GM18499 (cell line): ENCODE measurements at regions not wholly inside any gene's neighbourhood (a gene's known extent, or its start where the extent isn't known, plus 50 kb on each side); places are given as distances from the start of the nearest gene placed in this dataset.

Source experiments
- ATAC-seq: cut with Tn5 transposase; IDR thresholded peaks from one replicate; pipeline ENCODE4 v1.9.1; 2021; ENCODE audit warnings: moderate number of reproducible peaks; ENCODE audit not compliant: insufficient read depth, unreplicated experiment

DNA sequence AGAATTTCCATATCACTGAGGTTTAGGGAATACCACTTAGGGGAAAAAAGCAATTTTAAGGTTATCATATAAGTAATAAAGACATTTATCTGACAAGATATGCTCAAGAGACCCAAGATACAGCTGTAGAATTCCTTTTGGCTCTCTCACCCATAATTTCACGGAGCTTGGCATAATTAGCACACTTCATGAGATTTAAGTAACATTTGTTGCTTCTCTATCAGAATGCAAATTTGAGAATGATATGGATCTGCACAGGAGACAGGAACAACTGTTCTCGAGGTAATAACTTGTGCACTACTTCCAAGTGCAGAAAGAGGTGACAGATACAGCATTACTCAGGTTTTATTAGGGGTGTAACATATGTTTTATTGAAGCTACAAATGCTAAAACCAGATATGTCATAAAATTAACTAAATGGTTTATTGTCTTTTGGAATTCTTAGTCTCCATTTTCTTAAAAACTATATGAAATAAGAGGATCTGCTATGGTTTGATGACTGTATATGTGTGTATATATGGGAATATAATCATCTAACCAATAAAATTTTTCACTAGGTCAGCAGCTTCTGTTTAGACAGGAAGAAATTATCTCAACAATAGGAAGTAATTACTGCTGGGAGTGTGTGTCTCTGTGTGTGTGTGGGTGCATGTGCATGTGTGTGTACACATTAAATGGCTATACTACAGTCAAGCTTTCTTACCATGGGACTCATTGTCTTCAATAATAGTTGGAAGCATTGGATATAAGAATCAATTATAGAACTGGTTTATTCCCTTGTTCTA lies 401.3 kb downstream of the PCDH17 start:
- ATAC-seq: no peak

DNA sequence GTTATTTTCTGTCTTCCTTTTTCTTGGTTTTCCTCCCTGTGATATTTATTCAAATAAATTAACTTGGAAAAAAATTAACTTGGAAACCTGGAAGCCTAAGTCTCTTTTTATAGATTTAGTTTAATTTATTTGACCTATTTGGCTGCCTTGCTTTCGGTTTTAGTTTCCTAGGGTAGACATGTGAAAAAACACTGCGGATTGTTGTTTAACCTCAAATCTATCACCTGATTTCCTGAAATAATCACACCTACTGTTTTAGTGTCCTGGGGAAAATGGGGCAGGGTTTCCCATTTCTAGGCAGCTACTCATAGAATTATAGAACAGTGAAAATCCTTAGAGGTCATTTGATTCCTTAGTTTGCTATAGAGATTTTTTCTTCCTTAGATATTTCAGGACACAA lies 412.4 kb downstream of the PCDH17 start:
- no peak for ATAC-seq

DNA sequence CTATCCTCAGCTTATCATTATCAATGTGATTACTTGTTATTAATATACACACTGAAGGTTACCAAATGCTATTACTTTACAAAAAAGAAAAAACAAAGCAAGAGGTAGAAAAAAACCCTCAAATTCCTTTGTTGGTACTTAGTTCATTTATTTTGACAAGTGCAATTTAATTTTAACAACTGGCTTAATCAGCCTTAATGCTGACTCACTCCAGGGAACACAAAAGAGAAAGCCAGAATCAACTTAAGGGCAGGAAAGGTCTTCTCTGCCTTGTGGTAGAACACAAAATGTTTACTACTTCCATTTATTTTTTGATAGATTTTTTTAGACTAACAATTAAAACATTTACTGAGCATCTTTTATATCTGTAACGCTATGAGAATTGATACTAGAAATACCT lies 417.1 kb downstream of the PCDH17 start:
- ATAC-seq: no peak

DNA sequence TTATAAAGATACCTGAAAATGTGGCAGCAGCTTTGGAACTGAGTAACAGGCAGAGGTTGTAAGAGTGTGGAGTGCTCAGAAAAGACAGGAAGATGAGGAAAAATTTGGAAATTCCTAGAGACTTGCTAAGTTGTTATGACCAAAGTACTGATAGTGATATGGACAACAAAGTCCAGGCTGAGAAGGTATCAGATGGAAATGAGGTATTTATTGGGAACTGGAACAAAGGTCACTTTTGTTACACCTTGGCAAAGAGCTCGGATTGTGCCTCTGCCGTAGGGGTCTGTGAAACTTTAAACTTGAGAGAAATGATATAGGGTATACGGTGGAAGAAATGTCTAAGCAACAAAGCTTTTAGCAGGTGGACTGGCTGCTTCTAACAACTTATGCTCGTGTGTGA lies 419.9 kb downstream of the PCDH17 start:
- no peak for ATAC-seq

DNA sequence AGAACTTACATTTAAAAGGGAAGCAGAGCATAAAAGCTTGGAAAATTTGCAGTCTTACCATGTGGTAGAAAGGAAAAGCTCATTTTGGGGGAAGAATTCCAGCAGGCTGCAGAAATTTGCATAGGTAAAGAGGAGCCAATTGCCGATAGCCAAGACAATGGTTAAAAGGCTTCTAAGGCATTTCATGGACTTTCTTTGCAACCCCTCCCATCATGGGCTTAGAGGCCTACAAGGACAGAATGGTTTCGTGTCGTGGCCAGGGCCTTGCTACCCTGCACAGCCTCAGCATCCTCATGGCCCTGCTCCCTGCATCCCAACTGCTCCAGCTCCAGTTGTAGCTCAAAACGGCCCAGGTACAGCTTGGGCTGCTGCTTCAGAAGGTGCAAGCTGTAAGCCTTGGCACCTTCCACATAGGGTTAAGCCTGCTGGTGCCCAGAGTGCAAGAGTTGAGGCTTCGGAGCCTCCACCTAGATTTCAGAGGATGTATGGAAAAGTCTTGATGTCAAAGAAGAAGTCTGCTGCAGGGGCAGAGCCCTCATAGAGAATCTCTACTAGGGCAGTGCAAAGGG lies 420.3 kb downstream of the PCDH17 start:
- ATAC-seq: no peak

DNA sequence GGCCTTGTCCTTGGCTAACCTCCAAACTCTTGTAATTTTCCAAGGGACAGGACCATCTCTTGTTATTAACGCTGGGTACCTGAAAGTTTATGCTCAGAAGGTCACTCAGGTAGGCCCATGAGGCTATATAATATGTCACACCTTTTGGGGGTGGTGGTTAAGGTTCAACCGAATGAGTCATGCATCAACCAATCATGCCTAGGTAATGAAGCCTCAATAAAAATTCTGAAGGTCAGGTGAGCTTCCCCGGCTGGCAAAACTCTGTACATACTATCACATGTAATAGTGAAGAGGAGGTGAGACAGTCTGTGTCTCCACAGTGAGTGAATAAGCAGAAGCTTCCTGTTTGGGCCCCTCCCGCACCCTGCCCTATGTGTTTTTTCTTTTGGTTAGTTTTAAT lies 424.9 kb downstream of the PCDH17 start:
- no peak for ATAC-seq

DNA sequence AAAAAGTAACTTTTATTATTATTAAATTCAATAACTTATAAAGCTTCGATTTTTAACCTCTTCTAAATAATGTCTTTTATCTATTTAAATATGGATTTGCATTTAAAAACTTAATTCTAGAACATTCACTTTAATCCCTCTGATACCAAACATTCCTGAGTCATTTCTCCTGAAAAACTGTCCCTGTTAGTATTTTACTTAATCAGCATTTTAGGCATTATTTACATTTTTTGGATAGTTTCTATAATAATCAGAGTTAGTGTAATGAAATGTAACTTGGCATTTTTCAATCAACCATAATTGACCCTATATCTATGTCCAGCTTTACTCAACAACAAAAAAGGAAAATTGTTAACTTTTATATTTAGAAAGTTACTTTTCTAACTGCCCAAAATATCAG lies 428.1 kb downstream of the PCDH17 start:
- no peak for ATAC-seq

- no peak for ATAC-seq
Measured at GRCh38 chr13:58080806-58081205, 449.3 kb downstream of the PCDH17 start.

GRCh38 chr13:58081301-58081820 lies 449.8 kb downstream of the PCDH17 start:
- ATAC-seq: no peak

DNA sequence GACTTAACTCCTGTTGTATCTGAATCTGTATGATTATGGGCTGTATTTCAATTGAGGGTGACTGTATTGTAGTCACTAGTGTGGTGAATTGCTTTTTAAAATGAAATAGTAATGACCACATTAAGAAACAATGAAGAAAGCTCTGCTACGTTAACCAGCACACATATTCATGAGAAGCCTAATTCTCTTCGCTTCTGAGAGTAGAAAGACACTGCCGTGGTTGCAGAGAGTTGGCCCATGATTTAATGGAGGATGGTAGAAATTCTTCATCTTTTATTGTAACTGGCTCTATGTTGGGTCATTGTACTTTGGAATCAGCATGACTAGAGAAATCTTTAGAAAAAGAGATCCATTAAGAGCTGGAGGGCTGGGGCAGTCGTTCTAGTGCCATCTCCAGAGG lies 451.5 kb downstream of the PCDH17 start:
- no peak for ATAC-seq

- ATAC-seq: no peak
Measured at GRCh38 chr13:58085274-58085673, 453.7 kb downstream of the PCDH17 start.

- ATAC-seq: no peak
Measured at GRCh38 chr13:58085819-58086218, 454.3 kb downstream of the PCDH17 start.

- ATAC-seq: no peak
Measured at GRCh38 chr13:58087566-58087965, 456.0 kb downstream of the PCDH17 start.

DNA sequence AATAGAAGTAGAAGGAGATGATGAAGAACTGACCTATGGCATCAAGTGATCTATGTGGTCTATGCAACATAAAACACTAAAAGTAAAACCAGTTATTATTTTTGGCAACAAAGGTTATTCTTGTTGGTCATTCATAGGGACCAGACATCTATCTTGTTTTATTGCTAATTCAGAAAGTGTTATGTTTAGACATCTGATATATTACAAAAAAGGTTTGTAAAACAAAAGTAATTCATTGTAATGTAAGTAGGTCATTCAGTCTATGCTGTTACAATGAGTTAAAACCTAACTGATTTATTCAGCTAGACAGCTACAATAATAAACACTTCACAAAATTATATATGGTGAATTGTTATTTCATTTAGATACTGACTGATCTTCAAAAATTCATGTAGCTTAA lies 461.9 kb downstream of the PCDH17 start:
- ATAC-seq: no peak

GRCh38 chr13:58097831-58098230 lies 466.3 kb downstream of the PCDH17 start:
- ATAC-seq: no peak

DNA sequence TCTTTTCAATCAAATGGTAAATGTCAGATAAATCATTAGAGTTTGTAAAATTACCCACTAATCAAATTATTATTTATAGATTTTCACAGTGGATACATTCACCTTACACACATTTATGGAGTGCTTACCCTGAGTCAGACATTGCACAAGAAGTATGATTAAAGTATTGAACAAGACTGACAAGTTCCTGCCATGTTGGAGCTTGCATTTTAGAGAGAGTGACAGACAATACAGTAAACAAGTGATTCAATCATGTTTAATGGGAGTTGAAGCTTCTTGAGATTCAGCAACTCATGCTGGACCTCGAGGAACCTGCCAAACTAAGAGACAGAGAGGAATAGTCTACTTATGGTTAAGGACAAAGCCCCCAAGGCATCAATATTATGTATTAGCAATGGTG lies 487.8 kb downstream of the PCDH17 start:
- ATAC-seq: no peak

GRCh38 chr13:58119804-58120203 lies 488.3 kb downstream of the PCDH17 start:
- no peak for ATAC-seq

DNA sequence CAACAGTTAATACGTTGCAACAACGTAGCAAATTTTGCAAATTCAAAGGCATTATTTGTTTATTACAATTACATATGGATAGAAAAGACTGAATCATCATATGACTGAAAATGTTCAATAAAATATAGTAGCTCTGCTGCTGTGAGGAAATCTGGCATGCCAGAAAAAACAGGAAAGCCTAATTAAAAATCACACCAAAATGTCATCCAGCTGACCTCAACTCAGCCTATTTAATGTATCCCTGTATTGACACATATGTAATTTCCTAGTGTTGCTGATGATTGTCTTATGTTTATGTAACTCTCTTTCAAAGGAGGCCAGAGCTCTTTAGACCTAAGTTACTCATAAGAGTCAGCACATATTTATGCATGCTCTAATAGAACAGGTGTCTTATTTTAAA lies 495.0 kb downstream of the PCDH17 start:
- ATAC-seq: no peak

DNA sequence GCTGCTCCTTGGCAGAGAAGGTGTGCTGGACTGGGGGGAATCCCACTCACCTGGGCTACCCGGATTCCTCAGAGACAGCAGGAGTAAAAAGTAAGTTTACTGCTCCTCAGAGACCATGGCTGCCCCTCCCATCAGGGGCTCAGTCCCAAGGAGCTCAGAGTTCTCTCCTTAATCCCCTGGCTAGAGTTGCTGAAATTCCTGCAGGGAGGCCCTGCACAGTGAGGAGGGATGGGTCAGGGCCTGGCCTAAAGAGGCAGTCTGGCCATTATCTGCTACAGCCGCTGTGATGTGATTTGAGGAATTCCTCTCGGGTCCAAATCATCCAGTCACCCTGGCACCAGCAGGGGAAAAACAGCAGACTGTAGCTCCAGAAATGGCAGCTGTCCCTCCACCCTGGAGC lies 502.5 kb downstream of the PCDH17 start:
- no peak for ATAC-seq

DNA sequence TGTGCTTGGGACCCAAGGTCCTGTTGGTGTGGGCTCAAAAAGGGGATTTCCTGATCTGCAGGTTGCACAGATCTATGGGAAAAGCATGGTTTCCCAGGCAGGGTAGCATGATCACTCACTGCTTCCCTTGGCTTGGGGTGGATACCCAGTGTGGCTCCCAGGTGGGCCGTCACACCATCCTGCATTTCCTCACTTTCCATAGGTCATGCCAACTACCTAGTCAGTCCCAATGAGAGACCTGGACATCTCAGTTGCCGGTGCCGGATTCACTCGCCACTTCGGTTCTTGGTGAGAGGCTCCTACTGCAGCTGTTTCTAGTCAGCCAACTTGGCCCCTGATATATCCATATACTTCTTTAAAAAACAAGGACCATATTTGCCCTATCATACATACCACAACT lies 503.0 kb downstream of the PCDH17 start:
- ATAC-seq: no peak

DNA sequence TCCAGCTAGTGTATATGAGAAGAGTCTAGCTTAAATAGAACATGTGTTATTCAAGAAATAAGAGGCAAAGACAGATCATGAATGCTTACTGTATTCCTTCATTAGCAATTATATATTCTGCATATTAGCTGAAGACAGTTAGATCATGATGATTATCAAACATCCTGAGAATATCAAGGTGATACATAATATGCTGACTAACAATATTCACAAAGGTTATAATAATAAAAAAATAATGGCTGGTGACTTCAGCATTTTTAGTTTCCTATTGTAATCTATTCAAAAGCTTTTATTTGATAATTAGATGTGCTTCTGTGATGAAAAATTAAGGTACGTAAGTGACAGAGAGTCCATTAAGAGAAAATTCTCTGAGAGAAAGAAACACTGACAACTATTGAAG lies 511.4 kb downstream of the PCDH17 start:
- ATAC-seq: no peak

- ATAC-seq: no peak
Measured at GRCh38 chr13:58144616-58145015, 513.1 kb downstream of the PCDH17 start.
